ENCODE measurements at regions not wholly inside any gene's neighbourhood (a gene's known extent, or its start where the extent isn't known, plus 50 kb on each side); places are given as distances from the start of the nearest gene placed in this dataset.
"Not testable (repeated sequence)": the region's sequence is repeated elsewhere in the genome, so short reads cannot be mapped to it uniquely, and the experiment has no call there.

DNA sequence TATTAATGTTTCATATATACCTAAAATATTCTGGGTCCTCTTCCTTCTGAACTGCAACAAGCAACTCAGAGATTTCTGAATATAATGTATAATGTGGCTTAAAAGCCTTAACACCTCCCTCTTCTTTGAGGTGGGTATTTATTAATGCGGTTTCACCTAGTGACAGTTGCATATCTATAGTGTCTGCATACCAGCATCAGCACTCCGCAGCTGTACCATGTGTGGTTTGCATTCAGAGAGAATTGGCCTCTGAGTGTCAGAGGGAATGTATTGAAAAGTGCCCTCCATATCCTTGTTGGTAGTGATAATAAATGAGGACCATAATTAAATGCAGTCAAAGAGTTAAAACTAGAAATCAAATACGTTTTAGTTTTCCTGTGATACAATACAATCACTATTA lies 256.6 kb upstream of the ARRDC3 start:
- Mint-ChIP-seq H3K4me1 (ENCODE audit: low read depth) (no peaks in the 10 kb centered on the region), H3K9me3 (no peaks in the 10 kb centered on the region), H3K36me3 (ENCODE audit: low read depth) (no peaks in the 10 kb centered on the region), H3K27me3 (peaks cover 11% of the 10 kb centered on the region), H3K27ac (no peak overlapping the region), H3K4me3 (no peak overlapping the region)

DNA sequence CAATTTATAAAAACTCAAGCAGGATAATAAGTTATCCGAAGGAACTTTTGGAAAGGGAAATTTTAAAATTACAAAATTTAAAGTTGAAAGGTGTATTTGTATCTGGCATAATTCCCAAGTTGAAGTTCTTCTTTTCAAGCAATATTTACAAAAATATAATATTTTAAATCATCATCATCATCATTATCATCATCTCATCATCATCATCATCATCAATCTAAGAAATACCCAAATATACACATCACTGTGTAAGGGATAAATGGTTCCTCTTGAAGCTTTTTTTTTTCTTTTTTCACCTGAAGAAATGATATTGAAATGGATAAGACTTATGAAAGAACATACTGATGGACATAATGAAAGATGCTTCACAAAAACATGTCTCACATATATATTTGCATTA lies 254.9 kb upstream of the ARRDC3 start:
- Mint-ChIP-seq H3K36me3 (ENCODE audit: low read depth) (no peaks in the 10 kb centered on the region), H3K4me1 (ENCODE audit: low read depth) (no peaks in the 10 kb centered on the region), H3K9me3 (no peaks in the 10 kb centered on the region), H3K27ac (no peak overlapping the region), H3K4me3 (no peak overlapping the region), H3K27me3 (peaks cover 11% of the 10 kb centered on the region)

DNA sequence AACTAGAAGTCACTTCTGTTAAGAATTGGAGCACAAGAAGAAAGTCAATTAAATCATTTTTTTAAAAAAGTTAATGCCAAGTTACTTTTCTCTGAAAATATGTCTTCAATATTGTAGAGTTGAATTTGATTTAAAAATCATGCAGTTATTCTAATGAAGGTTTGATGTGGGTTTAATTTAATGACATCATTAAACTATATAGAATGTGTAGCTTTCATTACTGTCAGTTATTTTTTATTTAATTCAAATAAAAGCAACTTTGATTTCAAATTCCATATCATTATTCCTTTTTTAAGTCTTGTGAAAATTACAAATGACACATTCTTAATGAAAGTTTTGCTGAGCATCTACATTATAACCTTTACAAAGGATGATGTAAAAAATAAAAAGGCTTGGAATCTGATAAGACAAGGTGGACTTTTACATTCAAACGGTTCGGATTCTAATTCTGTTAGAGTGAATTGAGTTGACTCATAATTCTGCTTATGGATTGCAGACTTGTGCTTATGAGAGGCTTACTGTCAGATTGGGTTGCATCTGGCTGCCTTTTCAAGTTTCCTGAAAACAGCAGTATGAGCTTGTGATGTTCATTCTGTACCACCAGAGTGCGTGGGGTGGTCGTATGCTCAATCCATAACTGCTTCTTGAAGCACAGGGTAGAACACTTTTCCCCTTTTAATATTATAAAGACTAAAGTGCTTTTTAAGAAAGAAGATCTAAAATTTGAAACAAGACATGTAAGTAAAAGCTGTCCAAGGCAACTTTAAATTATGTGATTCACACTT lies 253.0 kb upstream of the ARRDC3 start:
- H3K27me3 Mint-ChIP-seq = peaks cover 11% of the 10 kb centered on the region
- no peaks in the 10 kb centered on the region for H3K36me3 Mint-ChIP-seq (ENCODE audit: low read depth)
- no peaks in the 10 kb centered on the region for H3K4me1 Mint-ChIP-seq (ENCODE audit: low read depth)
- no peaks in the 10 kb centered on the region for H3K9me3 Mint-ChIP-seq
- no peak overlapping the region for H3K27ac Mint-ChIP-seq
- no peak overlapping the region for H3K4me3 Mint-ChIP-seq

DNA sequence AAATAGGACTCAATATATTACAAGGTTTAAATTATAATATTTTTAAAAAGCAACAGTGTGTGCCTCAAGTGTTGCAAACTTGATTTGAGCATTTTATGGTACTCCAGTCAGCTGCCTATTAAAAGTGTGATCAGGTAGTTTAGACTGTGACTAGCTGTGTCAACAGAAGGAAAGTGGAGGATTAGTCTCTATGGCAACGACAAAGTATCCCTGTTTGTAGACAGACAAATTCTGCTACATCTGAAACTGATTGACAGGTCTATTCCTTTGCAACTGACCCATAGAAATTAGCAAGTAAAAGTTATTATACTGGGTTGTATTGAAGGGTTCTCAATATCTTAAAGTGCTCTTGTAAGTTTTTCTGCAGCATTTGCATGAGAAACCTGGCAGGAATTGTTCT lies 249.8 kb upstream of the ARRDC3 start:
- H3K27me3 Mint-ChIP-seq = peaks cover 4% of the 10 kb centered on the region
- no peak overlapping the region for H3K27ac Mint-ChIP-seq
- no peaks in the 10 kb centered on the region for H3K36me3 Mint-ChIP-seq (ENCODE audit: low read depth)
- H3K4me1 Mint-ChIP-seq (ENCODE audit: low read depth) = no peaks in the 10 kb centered on the region
- H3K9me3 Mint-ChIP-seq = no peaks in the 10 kb centered on the region
- no peak overlapping the region for H3K4me3 Mint-ChIP-seq

DNA sequence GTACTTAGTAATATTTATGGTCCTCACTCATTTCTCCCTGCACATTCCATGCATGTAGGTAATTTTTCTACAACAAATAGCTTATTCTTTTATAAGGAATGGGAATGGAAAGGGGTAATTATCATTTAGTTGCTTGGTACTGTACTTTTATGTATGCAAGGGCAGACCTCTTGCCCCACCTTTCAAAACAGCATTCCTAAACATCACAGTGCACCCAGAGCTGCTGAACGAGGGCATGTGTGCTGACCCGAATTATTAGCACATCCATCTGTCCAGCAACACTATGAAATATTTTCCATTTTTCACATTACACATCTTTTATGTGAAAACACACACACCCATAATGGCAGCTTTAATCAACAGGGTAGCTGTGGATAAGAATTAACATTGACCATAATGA lies 228.6 kb upstream of the ARRDC3 start:
- no peak overlapping the region for H3K4me3 Mint-ChIP-seq
- no peak overlapping the region for H3K27ac Mint-ChIP-seq
- no peaks in the 10 kb centered on the region for H3K4me1 Mint-ChIP-seq (ENCODE audit: low read depth)
- no peaks in the 10 kb centered on the region for H3K36me3 Mint-ChIP-seq (ENCODE audit: low read depth)
- no peaks in the 10 kb centered on the region for H3K9me3 Mint-ChIP-seq
- H3K27me3 Mint-ChIP-seq = no peaks in the 10 kb centered on the region

DNA sequence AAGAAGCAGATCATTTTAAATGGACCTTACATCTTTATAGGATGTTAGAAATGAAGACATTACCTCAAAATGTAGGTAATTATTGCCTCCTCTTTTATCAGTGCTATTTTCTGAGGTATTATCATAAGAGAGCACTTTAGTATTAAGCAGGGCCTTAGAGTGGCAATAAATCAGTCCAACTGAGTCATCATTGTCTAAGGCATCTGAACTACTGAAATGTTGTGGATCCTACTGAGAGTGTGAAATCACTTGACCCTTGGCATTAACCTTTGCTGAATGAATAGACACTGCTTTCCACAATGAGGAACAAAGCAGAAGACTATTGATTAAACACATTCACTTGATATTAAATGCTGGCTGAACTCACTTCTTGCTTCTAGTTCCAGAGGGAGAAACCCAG lies 224.6 kb upstream of the ARRDC3 start:
- Mint-ChIP-seq H3K4me3 (no peak overlapping the region), H3K9me3 (no peaks in the 10 kb centered on the region), H3K27ac (no peak overlapping the region), H3K36me3 (ENCODE audit: low read depth) (no peaks in the 10 kb centered on the region), H3K27me3 (no peaks in the 10 kb centered on the region), H3K4me1 (ENCODE audit: low read depth) (no peaks in the 10 kb centered on the region)

DNA sequence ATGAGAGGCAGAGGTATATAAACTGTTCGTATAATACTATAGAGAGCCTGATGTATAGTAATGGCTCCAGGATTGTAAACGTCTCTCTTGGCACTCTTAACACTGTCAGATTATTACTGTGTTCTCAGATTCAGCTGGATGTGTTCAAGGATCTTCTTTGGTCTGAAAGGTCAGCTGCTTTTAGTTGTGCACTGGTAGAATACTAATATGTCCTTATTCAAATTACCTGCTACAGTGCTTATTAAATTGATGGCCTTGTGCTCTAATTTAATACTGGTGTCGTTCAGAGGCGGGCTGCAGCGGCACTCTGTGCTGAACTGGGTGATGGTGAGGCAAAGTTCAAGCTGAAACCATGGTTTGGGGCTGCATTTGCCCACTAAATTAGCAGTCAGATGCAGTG lies 216.7 kb upstream of the ARRDC3 start:
- no peaks in the 10 kb centered on the region for H3K27me3 Mint-ChIP-seq
- no peaks in the 10 kb centered on the region for H3K36me3 Mint-ChIP-seq (ENCODE audit: low read depth)
- H3K9me3 Mint-ChIP-seq = peaks cover 11% of the 10 kb centered on the region
- H3K4me1 Mint-ChIP-seq (ENCODE audit: low read depth) = no peaks in the 10 kb centered on the region
- H3K4me3 Mint-ChIP-seq = no peak overlapping the region
- H3K27ac Mint-ChIP-seq = no peak overlapping the region

DNA sequence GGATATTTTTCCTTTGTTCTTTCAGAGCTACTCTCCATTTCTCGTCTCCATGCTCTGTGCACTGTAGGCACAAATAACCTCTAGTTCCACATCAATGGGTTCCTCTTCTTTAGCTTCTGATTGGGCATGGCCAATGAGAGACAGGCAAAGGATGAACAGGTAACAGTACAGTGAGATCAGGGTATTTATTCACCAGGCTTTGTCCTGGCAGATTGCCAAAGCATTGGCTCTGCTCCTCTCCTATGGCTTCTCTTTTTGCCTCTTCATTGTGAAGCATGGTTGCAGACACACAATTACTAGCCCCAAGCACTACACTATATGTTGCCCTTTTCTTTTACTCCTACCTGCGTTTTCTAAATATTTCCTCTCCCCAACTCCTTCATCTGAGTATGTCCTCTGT lies 215.1 kb upstream of the ARRDC3 start:
- H3K4me3 Mint-ChIP-seq = no peak overlapping the region
- H3K27ac Mint-ChIP-seq = no peak overlapping the region
- H3K9me3 Mint-ChIP-seq = peaks cover 20% of the 10 kb centered on the region
- H3K36me3 Mint-ChIP-seq (ENCODE audit: low read depth) = no peaks in the 10 kb centered on the region
- no peaks in the 10 kb centered on the region for H3K4me1 Mint-ChIP-seq (ENCODE audit: low read depth)
- no peaks in the 10 kb centered on the region for H3K27me3 Mint-ChIP-seq

DNA sequence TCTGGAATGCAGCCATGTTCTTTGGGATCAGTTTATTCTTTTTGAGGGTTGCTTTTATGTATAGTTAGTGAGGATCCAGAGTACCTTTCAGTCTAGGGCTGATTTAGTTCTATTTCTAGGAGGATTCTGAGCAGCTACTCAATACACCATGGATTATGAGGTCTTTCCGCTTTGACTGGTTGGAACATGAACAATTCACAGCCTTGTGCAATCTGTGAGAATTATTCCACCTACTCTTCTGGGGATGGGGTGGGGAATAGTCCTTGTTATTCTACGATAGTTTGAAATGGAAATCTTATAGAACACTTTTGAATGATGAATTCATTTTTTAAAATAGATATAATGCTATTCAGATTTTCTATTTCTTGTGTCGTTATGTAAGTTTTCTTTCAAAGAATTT lies 212.3 kb upstream of the ARRDC3 start:
- no peak overlapping the region for H3K27ac Mint-ChIP-seq
- H3K36me3 Mint-ChIP-seq (ENCODE audit: low read depth) = no peaks in the 10 kb centered on the region
- H3K27me3 Mint-ChIP-seq = no peaks in the 10 kb centered on the region
- H3K4me1 Mint-ChIP-seq (ENCODE audit: low read depth) = no peaks in the 10 kb centered on the region
- no peak overlapping the region for H3K4me3 Mint-ChIP-seq
- peaks cover 28% of the 10 kb centered on the region for H3K9me3 Mint-ChIP-seq

DNA sequence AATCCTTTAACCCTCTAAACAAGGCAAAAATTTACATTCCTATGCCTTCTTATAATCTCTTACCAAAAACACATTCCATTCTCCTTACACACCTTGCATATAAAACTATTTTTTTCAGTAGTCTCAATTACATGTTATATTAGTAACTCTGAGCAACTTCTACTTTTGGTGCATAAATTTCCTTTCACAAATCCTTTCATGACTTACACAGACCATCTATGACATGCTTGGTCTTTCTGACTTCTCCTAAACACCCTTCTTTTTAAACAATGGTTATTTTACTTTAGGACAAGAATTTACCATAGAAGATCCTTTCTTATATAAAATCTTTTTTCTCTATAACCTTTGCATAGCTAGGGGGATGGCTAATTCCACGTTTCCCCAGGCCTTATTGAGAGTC lies 208.0 kb upstream of the ARRDC3 start:
- Mint-ChIP-seq H3K4me3 (no peak overlapping the region), H3K9me3 (peaks cover 26% of the 10 kb centered on the region), H3K36me3 (ENCODE audit: low read depth) (no peaks in the 10 kb centered on the region), H3K27ac (no peak overlapping the region), H3K27me3 (no peaks in the 10 kb centered on the region), H3K4me1 (ENCODE audit: low read depth) (no peaks in the 10 kb centered on the region)

DNA sequence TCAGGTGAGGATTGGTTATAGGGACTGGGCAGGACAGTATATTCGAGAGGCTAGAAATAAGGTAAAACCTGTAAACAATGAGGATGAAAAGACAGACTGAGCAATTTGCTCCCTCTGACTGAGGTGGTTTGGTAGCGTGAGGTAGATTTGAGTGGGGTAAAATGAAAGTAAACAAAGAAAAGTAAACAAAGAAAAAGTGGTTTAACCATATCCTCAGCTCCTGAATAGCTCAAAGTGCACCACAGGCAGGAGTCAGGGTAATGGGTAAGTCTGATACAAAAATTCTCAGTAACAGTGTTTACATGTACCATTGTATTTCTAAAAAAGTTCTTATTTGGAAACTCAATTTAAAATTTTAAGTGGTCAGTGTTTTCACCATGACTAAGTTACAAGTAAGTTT lies 203.1 kb upstream of the ARRDC3 start:
- H3K4me3 Mint-ChIP-seq = no peak overlapping the region
- H3K36me3 Mint-ChIP-seq (ENCODE audit: low read depth) = no peaks in the 10 kb centered on the region
- no peaks in the 10 kb centered on the region for H3K4me1 Mint-ChIP-seq (ENCODE audit: low read depth)
- H3K27me3 Mint-ChIP-seq = no peaks in the 10 kb centered on the region
- no peak overlapping the region for H3K27ac Mint-ChIP-seq
- H3K9me3 Mint-ChIP-seq = peaks cover 4% of the 10 kb centered on the region

DNA sequence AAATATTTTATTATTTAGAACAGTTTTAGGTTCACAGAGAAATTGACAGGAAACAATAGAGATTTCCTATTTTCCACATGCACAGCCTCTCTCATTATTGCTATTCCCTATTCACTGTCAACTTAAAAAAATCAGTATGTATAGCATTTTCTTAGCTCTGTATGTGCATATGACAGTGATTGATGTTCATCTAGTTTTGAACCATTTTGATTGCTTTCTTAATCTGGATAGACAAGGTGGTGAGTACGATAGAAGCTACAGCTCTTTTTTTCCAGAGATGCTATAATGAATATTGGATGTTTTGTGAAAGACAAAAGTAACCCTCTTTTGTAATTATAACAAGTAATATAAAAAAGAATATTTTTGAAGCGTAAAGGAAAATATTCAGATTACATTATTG lies 201.2 kb upstream of the ARRDC3 start:
- no peaks in the 10 kb centered on the region for H3K9me3 Mint-ChIP-seq
- no peak overlapping the region for H3K27ac Mint-ChIP-seq
- H3K27me3 Mint-ChIP-seq = no peaks in the 10 kb centered on the region
- H3K4me3 Mint-ChIP-seq = no peak overlapping the region
- H3K4me1 Mint-ChIP-seq (ENCODE audit: low read depth) = no peaks in the 10 kb centered on the region
- H3K36me3 Mint-ChIP-seq (ENCODE audit: low read depth) = no peaks in the 10 kb centered on the region

DNA sequence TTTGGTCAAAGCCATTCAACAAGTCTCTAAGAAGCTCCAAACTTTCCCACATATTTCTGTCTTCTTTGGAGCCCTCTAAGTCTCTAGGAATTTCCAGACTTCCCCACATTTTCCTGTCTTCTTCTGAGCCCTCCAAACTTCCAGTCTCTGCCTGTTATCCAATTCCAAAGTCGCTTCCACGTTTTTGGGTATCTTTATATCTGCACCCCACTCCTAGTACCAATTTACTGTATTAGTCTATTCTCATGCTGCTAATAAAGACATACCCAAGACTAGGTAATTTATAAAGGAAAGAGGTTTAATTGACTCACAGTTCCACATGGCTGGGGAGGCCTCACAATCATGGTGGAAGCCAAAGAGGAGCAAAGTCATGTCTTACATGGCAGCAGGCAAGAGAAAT lies 182.9 kb upstream of the ARRDC3 start:
- not testable (repeated sequence) for H3K36me3 Mint-ChIP-seq (ENCODE audit: low read depth); H3K4me1 Mint-ChIP-seq (ENCODE audit: low read depth); H3K4me3 Mint-ChIP-seq; H3K27me3 Mint-ChIP-seq; H3K27ac Mint-ChIP-seq
- H3K9me3 Mint-ChIP-seq = peaks cover 26% of the 10 kb centered on the region

DNA sequence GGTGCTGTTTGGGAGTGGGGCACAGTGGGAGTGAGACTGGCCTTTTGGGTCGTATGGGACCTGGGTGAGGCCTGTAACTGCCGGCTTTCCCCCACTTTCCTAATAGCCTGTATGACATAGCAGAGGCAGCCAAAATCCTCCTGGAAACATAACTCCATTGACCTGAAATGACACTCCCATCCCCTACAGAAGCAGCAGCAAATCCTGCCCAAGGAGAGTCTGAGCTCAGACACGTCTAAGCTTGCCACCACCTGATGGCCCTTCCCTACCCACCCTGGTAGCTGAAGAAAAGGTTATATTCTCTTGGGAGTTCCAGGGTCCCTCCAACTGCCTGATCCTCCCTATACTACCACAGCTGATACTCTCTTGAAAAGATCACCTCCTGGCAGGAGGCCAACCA lies 179.8 kb upstream of the ARRDC3 start:
- H3K27ac Mint-ChIP-seq = no peak overlapping the region
- H3K4me3 Mint-ChIP-seq = no peak overlapping the region
- H3K9me3 Mint-ChIP-seq = peaks cover 31% of the 10 kb centered on the region
- H3K36me3 Mint-ChIP-seq (ENCODE audit: low read depth) = peaks cover 6% of the 10 kb centered on the region
- H3K27me3 Mint-ChIP-seq = no peaks in the 10 kb centered on the region
- no peaks in the 10 kb centered on the region for H3K4me1 Mint-ChIP-seq (ENCODE audit: low read depth)

DNA sequence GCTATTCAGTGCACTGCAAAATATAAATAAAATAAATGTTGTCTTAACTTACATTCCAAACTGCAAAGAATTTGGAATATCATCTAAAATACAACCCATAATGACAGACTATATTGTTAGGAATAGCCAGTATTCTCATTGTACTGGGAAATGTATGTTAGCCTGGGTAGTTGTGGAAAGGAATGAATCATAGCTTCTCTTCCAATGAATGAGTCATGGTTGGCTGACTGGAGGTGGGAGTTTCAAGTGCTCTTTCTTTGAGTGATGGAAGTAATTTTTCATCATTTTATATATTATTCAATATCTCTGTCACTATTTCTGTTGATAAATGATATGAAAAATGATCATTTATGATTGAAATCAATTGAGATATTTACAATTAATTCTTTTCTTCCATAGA lies 158.6 kb upstream of the ARRDC3 start:
- H3K36me3 Mint-ChIP-seq (ENCODE audit: low read depth) = no peaks in the 10 kb centered on the region
- H3K27me3 Mint-ChIP-seq = no peaks in the 10 kb centered on the region
- no peak overlapping the region for H3K4me3 Mint-ChIP-seq
- peaks cover 2% of the 10 kb centered on the region for H3K9me3 Mint-ChIP-seq
- H3K27ac Mint-ChIP-seq = no peak overlapping the region
- H3K4me1 Mint-ChIP-seq (ENCODE audit: low read depth) = no peaks in the 10 kb centered on the region

DNA sequence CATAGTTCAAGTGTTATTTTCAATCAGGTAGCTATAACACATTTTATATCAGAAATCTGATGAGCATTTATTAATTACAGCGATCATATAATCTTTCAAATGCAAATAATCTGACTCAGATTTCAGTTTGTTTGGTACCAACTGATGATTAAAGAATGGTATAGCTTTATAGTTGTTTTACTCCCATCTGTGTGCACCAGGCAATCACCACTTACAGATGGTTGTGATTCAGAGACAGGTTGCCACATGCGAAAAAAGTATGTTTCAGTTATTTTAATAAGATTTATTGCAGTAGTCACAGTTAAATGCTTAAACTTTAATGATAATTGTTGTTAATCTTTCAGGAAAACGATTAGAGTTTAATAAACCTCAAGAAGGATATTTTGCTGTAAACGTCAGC lies 155.1 kb upstream of the ARRDC3 start:
- no peaks in the 10 kb centered on the region for H3K36me3 Mint-ChIP-seq (ENCODE audit: low read depth)
- no peaks in the 10 kb centered on the region for H3K27me3 Mint-ChIP-seq
- no peak overlapping the region for H3K27ac Mint-ChIP-seq
- H3K4me1 Mint-ChIP-seq (ENCODE audit: low read depth) = no peaks in the 10 kb centered on the region
- H3K9me3 Mint-ChIP-seq = no peaks in the 10 kb centered on the region
- H3K4me3 Mint-ChIP-seq = no peak overlapping the region

All from stimulated activated naive CD8-positive, alpha-beta T cell treated with anti-CD3 and anti-CD28 coated beads, Interleukin-15, Interleukin-2, amounts not matched to agents 100 ng/mL and 50 ng/mL, for 24 hours (primary cell).